OCI-LY3 (cell line): ENCODE measurements at regions not wholly inside any gene's neighbourhood (a gene's known extent, or its start where the extent isn't known, plus 50 kb on each side); places are given as distances from the start of the nearest gene placed in this dataset.

Source experiments
- H2AFZ ChIP-seq: fragments of 200-600, 300-600 bp; shearing (Covaris generic); 2 replicates; pipeline ENCODE4 v1.6.0; 2014; ENCODE audit warnings: antibody characterized with exemption, low read depth, low read length
- H3K27ac ChIP-seq: fragments of 200-600, 300-600 bp; sonication (generic); 2 replicates; pipeline ENCODE4 v1.5.1; 2014; ENCODE audit warnings: mild to moderate bottlenecking, low read length, moderate library complexity, mixed read lengths
- H3K27me3 ChIP-seq: fragments of 200-600, 300-600 bp; sonication (generic); 2 replicates; pipeline ENCODE4 v1.6.1; 2014; ENCODE audit warnings: low read depth, low read length, mixed read lengths
- H3K36me3 ChIP-seq: fragments of 200-600, 300-600 bp; sonication (generic); replicated peaks from 2 replicates; pipeline ENCODE3; 2014; ENCODE audit warnings: low read depth, low read length, mixed read lengths
- H3K4me1 ChIP-seq: fragments of 300-600, 200-600 bp; sonication (generic); 2 replicates; pipeline ENCODE4 v1.6.1; 2014; ENCODE audit warnings: low read length, mixed read lengths
- H3K4me2 ChIP-seq: fragments of 200-600, 300-600 bp; sonication (generic); 2 replicates; pipeline ENCODE4 v1.6.1; 2014; ENCODE audit warnings: low read length, mixed read lengths
- H3K4me3 ChIP-seq: fragments of 300-600, 200-600 bp; sonication (generic); 2 replicates; pipeline ENCODE4 v1.5.1; 2014; ENCODE audit warnings: antibody characterized with exemption, mild to moderate bottlenecking, low read length, moderate library complexity
- H3K79me2 ChIP-seq: fragments of 300-600, 200-600 bp; shearing (Covaris generic); 2 replicates; pipeline ENCODE4 v1.6.1; 2014; ENCODE audit warnings: mild to moderate bottlenecking, low read length, mixed read lengths
- H3K9ac ChIP-seq: fragments of 300-600, 200-600 bp; shearing (Covaris generic); 2 replicates; pipeline ENCODE4 v1.6.0; 2014; ENCODE audit warnings: mild to moderate bottlenecking, low read length, moderate library complexity
- H3K9me3 ChIP-seq: fragments of 200-600, 300-600 bp; shearing (Covaris generic); 2 replicates; pipeline ENCODE4 v1.6.1; 2014; ENCODE audit warnings: low read length, mixed read lengths; ENCODE audit not compliant: insufficient read depth
- H4K20me1 ChIP-seq: fragments of 200-600, 300-600 bp; sonication (generic); 2 replicates; pipeline ENCODE4 v1.6.1; 2016; ENCODE audit warnings: low read length, mixed read lengths; ENCODE audit not compliant: insufficient read depth
- EZH2phosphoT487 ChIP-seq: fragments of 200-600 bp; shearing (Covaris generic); IDR thresholded peaks from 2 replicates; pipeline ENCODE4 v1.6.1; 2018; ENCODE audit warnings: antibody characterized with exemption, mixed run types, low read depth
- TF ChIP-seq, protein P1 (sequence below): fragments of 200-600, 300-600 bp; sonication (generic); IDR thresholded peaks from 2 replicates; pipeline ENCODE4 v1.5.1; 2014; ENCODE audit warnings: antibody characterized with exemption, low read length, low read depth

DNA sequence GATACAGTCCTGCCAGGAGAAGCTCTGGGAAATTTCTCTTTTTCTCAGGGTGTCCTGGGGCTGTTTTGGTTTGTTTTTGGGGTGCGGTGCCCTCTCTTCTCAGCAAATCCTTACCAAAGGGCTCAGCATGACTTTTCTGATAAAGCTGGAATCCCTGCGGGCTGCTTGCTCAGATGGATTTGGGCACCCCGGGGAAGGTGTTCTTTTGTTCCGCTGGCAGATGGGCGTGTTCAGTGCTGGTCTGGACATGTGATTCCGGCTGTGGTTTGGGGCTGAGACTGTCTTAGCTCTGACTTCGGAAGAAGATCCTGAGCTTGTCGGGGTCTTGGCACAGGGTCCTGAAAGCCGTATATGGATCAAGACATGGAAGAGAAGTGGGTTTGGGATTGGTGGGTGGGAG lies 134.2 kb upstream of the SPRED2 start:
- Histone ChIP-seq H3K9ac (no peak overlapping the region), H3K9me3 (no peaks in the 10 kb centered on the region), H3K4me1 (no peaks in the 10 kb centered on the region), H3K36me3 (no peaks in the 10 kb centered on the region), H3K79me2 (no peaks in the 10 kb centered on the region), H3K4me2 (no peak overlapping the region), H3K27ac (no peak overlapping the region), H3K27me3 (no peaks in the 10 kb centered on the region), H3K4me3 (no peak overlapping the region), H4K20me1 (no peaks in the 10 kb centered on the region), H2AFZ (no peak overlapping the region)
- no peak for TF ChIP-seq EZH2phosphoT487
- TF ChIP-seq, protein P1, sequence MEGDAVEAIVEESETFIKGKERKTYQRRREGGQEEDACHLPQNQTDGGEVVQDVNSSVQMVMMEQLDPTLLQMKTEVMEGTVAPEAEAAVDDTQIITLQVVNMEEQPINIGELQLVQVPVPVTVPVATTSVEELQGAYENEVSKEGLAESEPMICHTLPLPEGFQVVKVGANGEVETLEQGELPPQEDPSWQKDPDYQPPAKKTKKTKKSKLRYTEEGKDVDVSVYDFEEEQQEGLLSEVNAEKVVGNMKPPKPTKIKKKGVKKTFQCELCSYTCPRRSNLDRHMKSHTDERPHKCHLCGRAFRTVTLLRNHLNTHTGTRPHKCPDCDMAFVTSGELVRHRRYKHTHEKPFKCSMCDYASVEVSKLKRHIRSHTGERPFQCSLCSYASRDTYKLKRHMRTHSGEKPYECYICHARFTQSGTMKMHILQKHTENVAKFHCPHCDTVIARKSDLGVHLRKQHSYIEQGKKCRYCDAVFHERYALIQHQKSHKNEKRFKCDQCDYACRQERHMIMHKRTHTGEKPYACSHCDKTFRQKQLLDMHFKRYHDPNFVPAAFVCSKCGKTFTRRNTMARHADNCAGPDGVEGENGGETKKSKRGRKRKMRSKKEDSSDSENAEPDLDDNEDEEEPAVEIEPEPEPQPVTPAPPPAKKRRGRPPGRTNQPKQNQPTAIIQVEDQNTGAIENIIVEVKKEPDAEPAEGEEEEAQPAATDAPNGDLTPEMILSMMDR = no peak

DNA sequence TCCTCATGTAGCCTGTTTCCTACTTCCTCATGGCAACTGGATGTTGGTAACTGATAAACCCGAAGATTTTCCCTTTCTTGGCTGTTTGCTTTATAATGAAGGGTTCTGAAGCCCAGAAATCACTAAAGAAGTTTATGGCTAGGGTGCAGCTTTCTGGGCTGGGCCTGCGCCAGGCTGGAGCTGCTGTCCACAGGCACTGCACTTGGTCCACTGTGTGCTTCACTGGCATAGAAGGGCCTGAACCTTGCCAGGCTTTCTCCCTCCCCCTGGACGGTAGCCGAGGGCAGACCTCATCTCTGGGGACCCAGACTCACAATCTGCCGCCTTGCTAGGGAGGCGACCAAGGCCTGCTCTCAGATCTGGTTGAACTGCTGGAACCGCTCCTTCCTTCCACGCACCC lies 133.3 kb upstream of the SPRED2 start:
- no peaks in the 10 kb centered on the region for H3K36me3 ChIP-seq
- no peaks in the 10 kb centered on the region for H3K4me1 ChIP-seq
- TF ChIP-seq, protein P1 = no peak
- TF ChIP-seq EZH2phosphoT487 = no peak
- H3K79me2 ChIP-seq = no peaks in the 10 kb centered on the region
- H3K9ac ChIP-seq = no peak overlapping the region
- no peaks in the 10 kb centered on the region for H3K9me3 ChIP-seq
- no peaks in the 10 kb centered on the region for H4K20me1 ChIP-seq
- no peaks in the 10 kb centered on the region for H3K27me3 ChIP-seq
- H3K27ac ChIP-seq = no peak overlapping the region
- H3K4me3 ChIP-seq = no peak overlapping the region
- no peak overlapping the region for H2AFZ ChIP-seq
- no peak overlapping the region for H3K4me2 ChIP-seq

DNA sequence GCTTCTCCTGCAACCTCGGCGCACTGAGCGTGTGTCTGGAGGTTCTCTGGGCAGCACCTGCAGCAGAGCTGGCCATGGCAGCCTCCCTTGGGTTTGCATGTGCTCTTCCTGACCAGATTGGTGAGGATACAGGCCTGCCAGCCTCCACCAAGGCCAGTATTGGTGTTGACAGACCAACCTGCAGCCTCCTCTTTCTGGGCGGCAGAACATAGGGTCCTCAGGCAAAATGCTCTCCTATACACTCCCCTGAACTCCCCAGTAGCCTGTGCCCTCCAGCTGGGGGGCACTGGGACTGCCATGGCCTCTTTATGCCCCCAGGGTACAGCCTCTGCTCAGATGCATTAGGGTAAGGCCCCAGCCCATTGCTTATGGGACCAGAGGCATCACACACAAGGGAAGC lies 131.9 kb upstream of the SPRED2 start:
- no peak for TF ChIP-seq EZH2phosphoT487
- TF ChIP-seq, protein P1 = no peak
- Histone ChIP-seq H2AFZ (no peak overlapping the region), H3K4me2 (no peak overlapping the region), H4K20me1 (no peaks in the 10 kb centered on the region), H3K79me2 (no peaks in the 10 kb centered on the region), H3K36me3 (no peaks in the 10 kb centered on the region), H3K27me3 (no peaks in the 10 kb centered on the region), H3K4me3 (no peak overlapping the region), H3K4me1 (no peaks in the 10 kb centered on the region), H3K9me3 (no peaks in the 10 kb centered on the region), H3K9ac (no peak overlapping the region), H3K27ac (no peak overlapping the region)

DNA sequence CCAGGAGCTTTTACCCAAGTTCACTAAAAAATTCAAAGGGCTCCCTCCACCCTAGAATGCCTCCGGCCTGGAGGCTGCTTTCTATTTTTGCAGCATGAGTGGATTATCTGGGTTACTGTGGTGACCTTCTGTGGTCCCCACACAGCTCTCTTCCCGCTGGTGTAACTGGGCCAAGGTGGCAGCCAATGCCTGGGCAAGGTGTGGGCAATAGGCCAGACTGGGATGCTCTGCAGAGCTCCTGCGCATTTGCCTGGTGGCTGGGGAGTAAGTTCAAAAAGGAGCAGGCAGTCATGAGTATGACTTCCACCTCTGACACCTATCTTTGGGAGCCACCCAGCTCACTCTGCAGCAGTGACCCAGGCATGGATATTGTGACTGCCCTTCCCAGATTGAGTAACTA lies 130.5 kb upstream of the SPRED2 start:
- H3K4me2 ChIP-seq = no peak overlapping the region

More for the DNA sequence above, 130.5 kb upstream of the SPRED2 start:
- Histone ChIP-seq H3K27ac (no peak overlapping the region), H3K36me3 (no peaks in the 10 kb centered on the region), H3K4me3 (no peak overlapping the region), H3K9ac (no peak overlapping the region), H3K79me2 (no peaks in the 10 kb centered on the region), H2AFZ (no peak overlapping the region), H4K20me1 (no peaks in the 10 kb centered on the region), H3K4me1 (no peaks in the 10 kb centered on the region), H3K9me3 (no peaks in the 10 kb centered on the region), H3K27me3 (peaks cover 10% of the 10 kb centered on the region)
- TF ChIP-seq, protein P1 = no peak
- no peak for TF ChIP-seq EZH2phosphoT487
